HG03280 (cell line): ENCODE measurements at regions not wholly inside any gene's neighbourhood (a gene's known extent, or its start where the extent isn't known, plus 50 kb on each side); places are given as distances from the start of the nearest gene placed in this dataset.
"Not testable (repeated sequence)": the region's sequence is repeated elsewhere in the genome, so short reads cannot be mapped to it uniquely, and the experiment has no call there.

Source experiments
- ATAC-seq: cut with Tn5 transposase; IDR thresholded peaks from one replicate; pipeline ENCODE4 v1.9.1; 2021; ENCODE audit warnings: mild to moderate bottlenecking, moderate library complexity; ENCODE audit not compliant: unreplicated experiment

DNA sequence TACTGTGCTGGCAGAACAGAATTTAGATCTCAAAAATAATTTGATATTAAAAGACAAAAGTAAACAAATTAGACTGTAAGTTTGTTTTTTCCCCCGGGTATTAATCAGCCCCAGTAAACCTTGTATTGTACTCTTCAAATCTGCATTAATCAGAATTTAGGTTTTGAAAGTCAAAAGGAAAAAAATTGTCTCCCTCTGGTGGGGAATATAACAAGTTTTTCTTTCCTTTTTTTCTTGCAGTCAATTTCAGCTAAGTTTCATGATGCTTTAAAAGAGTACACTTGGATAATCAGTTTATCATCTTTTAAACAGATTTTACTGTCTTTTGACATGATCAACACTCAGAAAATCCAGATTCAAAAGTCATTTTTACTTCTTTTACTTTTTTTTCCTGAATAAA lies 134.5 kb upstream of the PKN2 start:
- no peak for ATAC-seq

DNA sequence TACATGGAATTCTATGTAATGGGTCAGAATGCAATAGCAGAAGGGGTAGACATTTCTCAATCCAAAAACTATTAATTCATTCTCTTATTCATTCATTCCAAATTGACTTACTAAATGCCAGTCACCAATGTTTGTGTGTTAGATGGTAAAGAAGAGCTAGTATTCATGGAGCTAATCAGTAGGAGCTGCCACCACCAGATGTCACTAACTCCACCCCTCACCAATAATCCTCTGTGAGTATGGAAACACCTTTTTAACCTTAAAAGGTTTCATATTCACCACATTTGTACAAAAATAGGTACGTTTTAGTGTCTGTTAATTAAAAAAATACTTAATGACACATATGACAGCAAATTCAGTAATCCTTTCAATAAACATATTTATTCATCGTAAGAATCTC lies 131.8 kb upstream of the PKN2 start:
- no peak for ATAC-seq

DNA sequence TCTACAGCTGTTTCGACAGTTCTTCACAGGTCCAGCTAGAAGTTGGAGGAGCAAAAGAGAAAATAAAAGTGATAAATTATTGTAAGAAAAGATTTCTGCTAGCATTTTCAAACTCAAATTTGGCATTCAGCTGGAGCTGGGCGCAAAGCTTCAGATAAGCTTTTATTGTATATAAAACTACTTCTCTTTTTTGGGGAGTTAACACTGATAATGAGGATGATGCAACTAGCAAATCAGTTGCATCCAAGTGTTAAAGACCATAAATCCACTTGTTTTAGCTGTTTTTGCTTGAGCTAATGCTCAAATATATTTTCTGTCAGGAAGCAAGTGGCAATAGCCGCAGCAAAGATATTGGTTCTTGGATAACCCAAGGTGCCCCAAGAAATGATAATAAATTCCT lies 127.1 kb upstream of the PKN2 start:
- ATAC-seq = no peak

DNA sequence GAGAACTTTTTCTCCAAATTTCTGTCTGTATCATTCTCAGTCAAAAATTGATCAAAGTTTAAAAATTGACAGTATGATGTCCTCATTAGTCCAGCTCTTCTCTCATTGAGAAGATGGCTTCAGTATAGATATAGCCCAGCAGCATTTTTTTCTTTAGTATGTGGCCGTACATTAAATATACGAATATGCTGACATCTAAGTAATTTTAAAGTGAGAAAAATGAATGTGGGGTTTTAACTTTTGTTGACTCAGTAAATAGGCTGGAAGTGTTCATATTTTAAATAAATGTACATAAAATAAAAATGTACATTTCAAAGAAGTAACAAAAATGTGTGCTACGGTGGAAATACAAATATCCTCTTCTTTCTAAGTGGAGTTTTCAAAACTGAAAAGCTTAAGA lies 123.5 kb upstream of the PKN2 start:
- no peak for ATAC-seq

DNA sequence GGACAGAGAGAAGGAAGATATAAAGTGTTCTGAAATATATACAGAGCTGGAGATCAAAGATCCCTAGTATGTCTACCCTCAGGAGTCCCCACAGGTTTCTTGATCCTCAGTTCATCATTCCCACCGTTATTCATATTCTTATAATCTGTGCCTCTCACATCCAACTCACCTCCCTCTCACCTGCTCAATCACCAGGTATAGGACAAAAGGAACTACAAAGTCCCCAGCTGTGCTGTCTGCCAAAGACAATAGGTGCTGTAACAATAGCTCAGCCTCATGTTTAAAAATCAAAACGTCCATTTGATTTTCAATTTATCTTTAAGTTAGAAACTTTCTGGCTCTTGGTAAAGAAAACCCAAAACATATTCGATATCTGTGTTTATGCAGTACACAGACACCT lies 121.1 kb upstream of the PKN2 start:
- no peak for ATAC-seq

DNA sequence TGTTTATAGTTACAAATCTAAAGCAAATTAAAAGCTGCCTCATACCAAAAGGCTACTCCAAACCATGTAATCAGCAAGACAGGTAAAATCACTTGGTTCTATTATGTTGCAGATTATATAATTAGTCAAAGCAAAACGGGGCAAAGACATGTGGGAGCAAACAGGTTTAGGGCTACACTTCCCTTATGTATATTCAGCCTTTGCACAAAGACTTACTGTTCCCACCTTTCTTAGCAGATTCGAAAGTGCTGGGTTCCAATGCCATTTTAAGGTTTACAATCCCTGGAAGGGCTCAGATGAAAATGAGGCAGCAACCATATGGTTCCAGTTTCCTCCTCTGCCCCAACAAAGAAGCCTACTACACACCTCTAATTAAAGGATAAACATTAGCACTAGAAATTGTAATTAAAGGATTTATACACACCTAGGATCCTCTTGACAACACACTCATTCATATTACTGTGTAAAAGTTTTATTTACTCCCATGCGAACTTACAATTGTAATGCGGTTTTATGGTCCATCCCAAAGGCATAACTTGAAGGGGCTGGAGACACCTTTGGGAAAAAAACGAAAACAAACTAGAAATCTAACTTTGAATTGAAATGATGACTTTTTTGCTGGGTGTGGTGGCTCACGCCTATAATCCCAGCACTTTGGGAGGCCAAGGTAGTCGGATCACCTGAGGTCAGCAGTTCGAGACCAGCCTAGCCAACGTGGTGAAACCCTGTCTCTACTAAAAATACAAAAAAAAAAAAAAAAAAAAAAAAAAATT lies 117.3 kb upstream of the PKN2 start:
- ATAC-seq = no peak

DNA sequence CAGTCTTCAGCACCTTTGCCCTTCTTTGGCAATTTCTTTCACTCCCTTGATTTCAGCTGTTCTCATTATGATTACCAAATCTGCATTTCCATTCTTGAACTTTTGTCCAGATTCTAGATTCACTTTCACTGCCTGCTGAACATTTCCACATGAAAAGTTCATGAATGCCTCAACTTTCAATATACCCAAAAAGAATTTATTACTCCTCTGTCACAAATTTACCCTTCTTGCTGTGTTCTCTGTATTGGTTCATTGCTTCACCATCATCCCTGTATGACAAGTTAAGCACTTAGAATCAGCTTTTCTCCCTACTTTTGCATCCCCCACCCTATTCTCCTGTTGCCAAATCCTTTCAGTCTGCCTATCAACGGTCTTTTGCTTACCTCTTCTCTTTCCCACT lies 112.6 kb upstream of the PKN2 start:
- ATAC-seq = no peak

DNA sequence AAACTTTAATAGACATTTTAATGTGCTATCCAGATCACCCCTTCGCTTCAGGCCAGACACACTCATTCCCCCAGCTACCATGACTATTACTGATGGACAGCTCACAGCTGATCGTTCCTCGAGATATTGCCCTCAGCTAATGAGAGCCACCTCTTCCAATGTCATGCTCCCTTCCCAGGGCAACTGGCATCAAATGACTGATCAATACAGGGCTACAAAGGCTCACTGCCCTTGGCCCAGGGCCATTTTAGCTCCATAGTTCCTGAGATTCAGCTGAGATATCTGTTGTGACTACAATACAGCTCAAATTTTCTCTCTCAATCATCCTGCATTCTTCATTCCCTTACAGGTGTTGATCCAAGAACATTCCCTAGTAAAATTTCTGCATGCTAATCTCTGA lies 104.5 kb upstream of the PKN2 start:
- ATAC-seq = no peak

DNA sequence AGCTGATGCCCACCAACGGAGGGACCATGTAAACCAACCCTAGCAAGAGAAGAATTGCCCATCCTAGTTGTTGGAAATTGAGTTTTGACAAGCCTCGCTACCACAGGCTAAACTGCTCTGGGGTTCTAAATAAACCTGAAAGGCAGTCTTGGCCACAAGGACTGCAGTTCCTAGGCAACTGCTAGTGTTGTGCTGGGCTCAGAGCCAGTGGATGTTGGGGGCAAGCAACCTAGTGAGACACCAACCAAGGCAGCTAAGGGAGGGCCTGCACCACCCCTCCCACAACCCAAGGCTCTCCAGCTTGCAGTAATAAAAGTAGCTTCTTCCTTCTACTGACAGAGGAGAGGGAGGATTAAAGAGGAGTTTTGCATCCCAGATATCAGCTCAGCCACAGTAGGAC lies 102.4 kb upstream of the PKN2 start:
- ATAC-seq = no peak

DNA sequence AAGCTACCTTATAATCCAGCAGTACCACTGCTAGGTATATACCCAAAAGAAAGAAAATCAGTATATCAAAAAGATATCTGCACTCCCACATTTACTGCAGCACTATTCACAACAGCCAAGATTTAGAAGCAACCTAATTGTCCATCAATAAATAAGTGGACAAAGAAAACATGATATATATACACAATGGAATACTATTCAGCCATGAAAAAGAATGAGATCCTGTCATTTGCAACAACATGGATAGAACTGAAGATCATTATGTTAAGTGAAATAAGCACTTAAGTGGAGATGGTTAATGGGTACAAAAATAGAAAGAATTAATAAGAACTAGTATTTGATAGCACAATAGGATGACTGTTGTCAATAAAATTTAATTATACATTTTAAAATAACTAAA lies 90.7 kb upstream of the PKN2 start:
- ATAC-seq = no peak

DNA sequence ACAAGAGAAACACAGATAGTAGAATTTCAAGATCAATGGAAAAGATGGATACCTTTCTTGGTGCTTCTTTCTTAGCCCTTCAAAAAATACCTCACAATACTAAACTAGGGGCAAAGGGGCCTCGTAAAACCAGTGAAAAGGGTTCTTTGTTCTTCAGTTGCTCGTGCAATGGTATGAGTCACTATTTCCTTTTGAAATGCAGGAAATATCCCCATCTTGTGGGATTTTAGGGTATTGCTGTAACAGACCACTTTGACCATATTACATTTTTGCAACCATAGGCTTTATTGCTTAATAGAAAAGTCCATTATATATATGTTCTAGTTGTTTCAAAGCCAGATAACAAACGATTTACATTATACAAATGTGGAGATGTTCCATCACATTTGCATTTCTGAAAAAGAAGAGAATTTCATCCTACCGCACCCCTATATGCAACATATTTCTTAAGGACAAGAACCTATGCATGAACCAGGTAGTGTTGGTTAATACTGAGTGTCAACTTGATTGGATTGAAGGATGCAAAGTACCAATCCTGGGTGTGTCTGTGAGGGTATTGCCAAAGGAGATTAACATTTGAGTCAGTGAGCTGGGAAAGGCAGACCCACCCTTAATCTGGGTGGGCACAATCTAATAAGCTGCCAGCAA lies 88.6 kb upstream of the PKN2 start:
- ATAC-seq = no peak

DNA sequence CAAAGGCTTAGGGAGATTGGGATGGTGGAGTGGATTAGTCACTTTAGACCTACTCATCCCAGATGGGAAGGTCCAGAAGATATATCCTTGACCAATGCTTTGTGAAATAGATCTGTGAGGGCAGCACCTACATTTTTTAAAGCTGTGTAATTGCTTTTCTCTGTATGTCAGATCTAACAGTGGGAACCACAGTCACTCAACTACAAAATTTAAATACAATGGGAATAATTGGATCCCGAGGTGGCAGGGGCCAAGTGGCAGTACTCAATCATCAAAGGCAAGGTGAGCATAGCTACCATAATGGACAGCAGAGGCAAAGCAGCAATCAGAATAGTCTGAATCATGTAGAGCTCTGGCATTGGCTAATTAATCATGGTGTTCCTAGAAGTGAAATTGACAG lies 86.1 kb upstream of the PKN2 start:
- not testable (repeated sequence) for ATAC-seq

DNA sequence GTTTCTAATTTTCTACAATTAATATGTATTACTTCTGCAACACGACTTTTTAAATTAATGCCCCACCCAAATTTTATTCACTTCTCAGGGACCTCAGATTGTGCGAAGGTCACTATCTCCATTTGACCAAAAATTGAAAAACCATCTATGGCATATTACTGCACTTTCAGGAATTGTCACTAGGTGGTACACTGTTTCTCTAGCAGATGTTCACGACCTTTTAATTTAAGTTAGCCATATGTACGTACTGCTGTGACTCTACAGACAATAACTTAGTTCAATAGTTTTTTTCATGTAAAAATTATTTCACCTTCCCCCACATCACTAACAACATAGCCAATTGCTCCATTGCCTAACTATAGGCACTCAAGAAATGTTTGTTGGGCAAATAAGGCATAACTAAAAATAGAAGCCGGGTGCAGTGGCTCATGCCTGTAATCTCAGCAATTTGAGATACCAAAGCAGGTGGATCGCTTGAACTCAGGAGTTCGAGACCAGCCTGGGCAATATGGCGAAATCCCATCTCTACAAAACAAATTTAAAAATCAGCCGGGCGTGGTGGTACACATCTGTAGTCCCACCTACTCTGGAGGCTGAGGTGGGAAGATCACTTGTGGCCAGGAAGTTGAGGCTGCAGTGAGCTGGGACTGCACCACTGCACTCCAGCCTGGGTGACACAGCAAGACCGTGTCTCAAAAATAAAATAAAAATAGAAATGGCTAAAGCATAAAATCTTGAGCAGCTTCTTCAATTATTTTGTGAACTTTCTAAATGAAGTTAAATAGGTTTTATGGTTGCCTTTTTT lies 75.7 kb upstream of the PKN2 start:
- no peak for ATAC-seq

DNA sequence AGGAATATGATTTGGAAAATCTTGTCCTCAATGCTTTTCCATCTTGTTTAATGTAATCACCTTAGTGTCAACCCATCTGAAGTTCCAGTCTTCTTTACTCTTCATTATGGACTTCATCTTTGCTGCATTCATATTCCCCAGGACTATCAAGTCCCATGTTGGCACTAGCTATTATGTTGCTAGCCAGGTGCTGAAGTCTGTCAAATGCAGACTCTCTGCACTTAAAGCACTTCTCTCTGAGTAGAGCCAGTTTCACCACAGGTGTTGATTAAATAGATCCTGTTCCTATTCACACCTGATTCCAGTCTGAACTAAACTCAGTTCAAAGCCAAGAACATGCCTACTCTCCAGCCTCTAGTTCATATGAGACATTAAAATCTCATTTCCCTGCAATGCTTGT lies 75.0 kb upstream of the PKN2 start:
- ATAC-seq = no peak

DNA sequence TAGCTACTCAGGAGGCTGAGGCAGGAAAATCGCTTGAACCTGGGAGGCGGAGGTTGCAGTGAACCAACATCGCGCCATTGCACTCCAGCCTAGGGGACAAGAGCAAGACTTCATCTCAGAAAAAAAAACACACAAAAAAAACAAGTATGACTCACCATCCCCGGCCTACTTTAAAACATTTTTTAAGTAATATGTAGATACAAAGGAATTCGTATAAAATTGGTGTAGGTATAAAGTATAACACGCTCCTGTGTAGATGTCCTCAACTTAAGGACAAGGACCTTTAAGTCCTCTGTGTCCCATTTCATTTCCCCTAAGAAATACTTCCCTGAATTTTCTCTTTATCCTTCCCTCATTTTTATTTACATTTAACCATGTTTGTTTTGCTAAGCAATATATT lies 73.4 kb upstream of the PKN2 start:
- no peak for ATAC-seq

DNA sequence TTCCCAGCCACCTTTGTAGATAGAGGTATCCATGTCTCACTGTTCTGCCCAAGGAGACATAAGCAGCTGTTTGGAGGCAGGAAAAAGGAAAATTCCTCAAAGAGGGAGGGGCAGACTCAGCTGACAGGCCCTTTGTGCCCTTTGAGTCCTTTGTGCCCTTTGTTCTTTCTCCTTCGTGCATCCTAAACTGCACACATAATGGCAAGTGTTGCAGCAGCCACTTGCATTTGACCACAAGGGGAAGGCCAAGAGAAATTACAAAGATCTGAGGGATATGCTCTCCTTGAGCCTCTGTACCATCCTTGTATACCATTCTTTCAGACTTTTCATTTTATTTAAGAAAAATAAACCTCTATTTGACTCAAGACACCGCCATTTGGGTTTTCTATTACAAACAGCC lies 71.8 kb upstream of the PKN2 start:
- ATAC-seq = no peak

DNA sequence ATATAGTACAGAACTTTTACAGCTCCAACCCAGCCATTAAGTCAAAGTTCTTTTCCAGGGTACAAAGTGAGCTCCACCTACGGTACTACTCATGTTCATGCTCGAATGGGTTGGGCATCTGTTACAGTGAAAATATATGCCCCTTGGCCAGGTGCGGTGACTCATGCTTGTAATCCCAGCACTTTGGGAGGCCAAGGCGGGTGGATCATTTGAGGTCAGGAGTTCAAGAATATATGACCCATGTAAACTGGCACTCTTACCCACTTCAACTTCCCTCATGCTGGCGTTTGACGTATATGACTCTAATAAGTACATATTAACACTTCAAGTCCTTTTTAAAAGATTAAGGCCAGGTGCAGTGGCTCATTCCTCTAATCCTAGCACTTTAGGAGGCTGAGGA lies 71.3 kb upstream of the PKN2 start:
- ATAC-seq = no peak

DNA sequence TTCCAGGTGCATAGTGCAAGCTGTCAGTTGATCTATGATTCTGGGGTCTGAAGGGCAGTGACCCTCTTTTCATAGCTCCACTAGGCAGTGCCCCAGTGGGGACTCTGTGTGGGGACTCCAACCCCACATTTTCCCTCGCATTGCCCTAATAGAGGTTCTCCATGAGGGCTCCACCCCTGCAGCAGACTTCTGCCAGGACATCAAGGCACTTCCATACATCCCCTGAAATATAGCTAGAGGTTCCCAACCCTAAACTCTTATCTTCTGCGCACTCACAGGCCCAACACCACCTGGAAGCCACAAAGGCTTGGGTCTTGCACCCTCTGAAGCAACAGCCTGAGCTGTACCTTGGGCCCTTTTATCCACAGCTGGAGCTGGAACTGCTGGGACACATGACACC lies 65.7 kb upstream of the PKN2 start:
- no peak for ATAC-seq

DNA sequence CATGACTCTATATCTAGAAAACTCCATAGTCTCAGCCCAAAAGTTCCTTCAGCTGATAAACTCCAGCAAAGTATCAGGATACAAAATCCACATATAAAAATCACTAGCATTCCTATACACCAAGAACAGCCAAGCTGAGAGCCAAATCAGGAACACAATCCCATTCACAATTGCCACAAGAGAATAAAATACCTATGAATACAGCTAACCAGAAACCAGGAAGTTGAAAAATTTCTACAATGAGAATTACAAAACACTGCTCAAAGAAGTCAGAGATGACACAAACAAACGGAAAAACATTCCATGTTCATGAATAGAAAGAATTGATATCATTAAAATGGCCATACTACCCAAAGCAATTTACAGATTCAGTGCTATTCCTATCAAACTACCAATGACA lies 61.0 kb upstream of the PKN2 start:
- not testable (repeated sequence) for ATAC-seq
